GM18909 (cell line): ENCODE measurements at regions not wholly inside any gene's neighbourhood (a gene's known extent, or its start where the extent isn't known, plus 50 kb on each side); places are given as distances from the start of the nearest gene placed in this dataset.

ENCODE experiments used
- ATAC-seq: cut with Tn5 transposase; IDR thresholded peaks from one replicate; pipeline ENCODE4 v1.9.1; 2021; ENCODE audit warnings: mild to moderate bottlenecking; ENCODE audit not compliant: unreplicated experiment, poor library complexity

GRCh38 chr21:35102488-35103371 lies 53.6 kb upstream of the RUNX1 start:
- ATAC-seq: no peak

GRCh38 chr21:35100349-35100811 lies 51.3 kb upstream of the RUNX1 start:
- no peak for ATAC-seq

GRCh38 chr21:35099310-35099709 lies 50.2 kb upstream of the RUNX1 start:
- ATAC-seq: no peak
